ENCODE measurements at regions not wholly inside any gene's neighbourhood (a gene's known extent, or its start where the extent isn't known, plus 50 kb on each side); places are given as distances from the start of the nearest gene placed in this dataset.

DNA sequence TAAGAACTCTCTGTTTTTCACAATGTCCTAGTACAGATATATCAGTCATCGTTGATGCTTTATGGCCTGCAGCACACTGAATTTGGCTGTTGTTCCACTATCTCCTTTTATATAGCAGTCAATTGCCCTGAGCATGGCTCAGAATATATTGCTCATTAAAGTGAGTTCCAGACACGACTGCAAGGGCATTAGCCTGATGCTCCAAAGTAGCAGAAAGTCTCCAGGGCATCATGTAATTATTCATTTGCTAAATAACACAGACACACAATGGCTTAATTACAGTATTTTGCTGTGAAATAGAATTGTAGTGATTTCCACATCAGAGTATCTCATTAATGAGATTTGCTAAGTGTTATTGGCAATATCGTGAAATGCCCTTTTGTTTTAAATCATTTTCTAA lies 1167.5 kb downstream of the AACS start:
- no peak overlapping the region for H3K27ac ChIP-seq

DNA sequence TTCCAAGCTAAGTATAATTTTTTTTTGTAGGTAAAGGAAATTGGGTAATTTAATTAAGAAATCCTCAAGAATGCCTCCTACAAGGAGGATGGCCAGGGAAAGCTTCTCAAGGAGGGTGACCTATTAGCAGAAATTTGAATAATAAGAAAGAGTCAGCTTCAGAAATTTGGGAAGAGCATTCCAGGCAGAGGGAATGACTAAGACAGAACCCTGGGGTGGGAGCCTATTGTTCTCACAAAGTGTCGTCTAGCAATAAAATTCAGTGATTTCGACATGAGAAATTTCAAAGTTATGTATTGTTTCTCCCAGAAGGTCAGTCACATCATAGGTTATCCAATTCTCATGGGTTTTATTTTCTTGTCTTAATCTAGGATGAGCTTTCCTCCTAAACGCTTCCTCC lies 1168.4 kb downstream of the AACS start:
- TF ChIP-seq, protein P1, sequence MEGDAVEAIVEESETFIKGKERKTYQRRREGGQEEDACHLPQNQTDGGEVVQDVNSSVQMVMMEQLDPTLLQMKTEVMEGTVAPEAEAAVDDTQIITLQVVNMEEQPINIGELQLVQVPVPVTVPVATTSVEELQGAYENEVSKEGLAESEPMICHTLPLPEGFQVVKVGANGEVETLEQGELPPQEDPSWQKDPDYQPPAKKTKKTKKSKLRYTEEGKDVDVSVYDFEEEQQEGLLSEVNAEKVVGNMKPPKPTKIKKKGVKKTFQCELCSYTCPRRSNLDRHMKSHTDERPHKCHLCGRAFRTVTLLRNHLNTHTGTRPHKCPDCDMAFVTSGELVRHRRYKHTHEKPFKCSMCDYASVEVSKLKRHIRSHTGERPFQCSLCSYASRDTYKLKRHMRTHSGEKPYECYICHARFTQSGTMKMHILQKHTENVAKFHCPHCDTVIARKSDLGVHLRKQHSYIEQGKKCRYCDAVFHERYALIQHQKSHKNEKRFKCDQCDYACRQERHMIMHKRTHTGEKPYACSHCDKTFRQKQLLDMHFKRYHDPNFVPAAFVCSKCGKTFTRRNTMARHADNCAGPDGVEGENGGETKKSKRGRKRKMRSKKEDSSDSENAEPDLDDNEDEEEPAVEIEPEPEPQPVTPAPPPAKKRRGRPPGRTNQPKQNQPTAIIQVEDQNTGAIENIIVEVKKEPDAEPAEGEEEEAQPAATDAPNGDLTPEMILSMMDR (IDR thresholded peaks at IDR 0.05) = no peak
- no peak for TF ChIP-seq ZFX (IDR thresholded peaks at IDR 0.05; ENCODE audit: borderline replicate concordance)
- H3K27ac ChIP-seq = no peak overlapping the region

More for the DNA sequence above, 1167.5 kb downstream of the AACS start:
- no peak for TF ChIP-seq ZFX (IDR thresholded peaks at IDR 0.05; ENCODE audit: borderline replicate concordance)

DNA sequence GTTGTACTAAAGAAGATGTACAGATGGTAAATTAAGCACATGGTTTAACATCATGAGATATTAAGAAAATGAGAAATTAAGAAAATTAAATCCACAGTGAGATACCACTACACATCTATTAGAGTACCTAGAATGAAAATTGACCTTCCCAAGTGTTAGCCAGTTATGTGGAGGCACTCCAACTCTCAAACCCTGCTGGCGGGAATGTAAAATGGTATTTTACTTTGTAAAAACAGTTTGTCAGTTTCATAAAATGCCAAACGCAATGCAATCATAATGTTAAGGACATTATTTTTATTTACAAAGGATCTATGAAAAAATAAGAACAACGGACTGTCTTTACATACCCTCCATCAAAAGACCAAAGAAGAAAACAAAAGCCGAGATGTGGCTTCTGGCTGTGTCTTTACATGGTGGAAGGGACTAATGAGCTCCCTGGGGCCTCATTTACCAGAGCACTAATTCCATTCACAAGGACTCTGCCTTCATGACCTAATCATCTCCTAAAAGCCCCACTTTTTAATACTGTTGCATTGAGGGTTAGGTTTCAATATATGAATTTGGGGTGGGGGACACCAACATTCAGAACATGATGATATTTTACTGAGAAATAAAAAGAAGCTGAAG lies 1178.7 kb downstream of the AACS start:
- H3K27ac ChIP-seq = no peak overlapping the region
- TF ChIP-seq, protein P1 (IDR thresholded peaks at IDR 0.05) = no peak
- TF ChIP-seq ZFX (IDR thresholded peaks at IDR 0.05; ENCODE audit: borderline replicate concordance) = no peak

DNA sequence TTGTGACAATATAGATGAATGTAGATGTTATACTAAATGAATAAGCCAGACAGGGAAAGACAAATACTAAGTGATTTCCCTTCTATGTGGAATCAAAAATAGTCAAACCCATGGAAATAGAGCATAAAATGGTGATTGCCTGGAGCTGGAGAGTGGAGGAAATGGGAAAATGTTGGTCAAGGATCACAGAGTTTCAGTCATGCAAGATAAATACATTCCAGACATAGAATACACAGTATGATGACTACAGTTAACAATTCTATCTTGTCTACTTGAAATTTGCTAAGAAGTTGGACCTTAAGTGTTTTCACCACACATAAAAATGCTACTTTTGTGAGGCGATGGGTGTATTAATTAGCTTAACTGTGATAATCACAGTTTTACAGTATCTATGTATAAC lies 1182.7 kb downstream of the AACS start:
- TF ChIP-seq, protein P1 (IDR thresholded peaks at IDR 0.05) = no peak
- TF ChIP-seq ZFX (IDR thresholded peaks at IDR 0.05; ENCODE audit: borderline replicate concordance) = no peak
- no peak overlapping the region for H3K27ac ChIP-seq

DNA sequence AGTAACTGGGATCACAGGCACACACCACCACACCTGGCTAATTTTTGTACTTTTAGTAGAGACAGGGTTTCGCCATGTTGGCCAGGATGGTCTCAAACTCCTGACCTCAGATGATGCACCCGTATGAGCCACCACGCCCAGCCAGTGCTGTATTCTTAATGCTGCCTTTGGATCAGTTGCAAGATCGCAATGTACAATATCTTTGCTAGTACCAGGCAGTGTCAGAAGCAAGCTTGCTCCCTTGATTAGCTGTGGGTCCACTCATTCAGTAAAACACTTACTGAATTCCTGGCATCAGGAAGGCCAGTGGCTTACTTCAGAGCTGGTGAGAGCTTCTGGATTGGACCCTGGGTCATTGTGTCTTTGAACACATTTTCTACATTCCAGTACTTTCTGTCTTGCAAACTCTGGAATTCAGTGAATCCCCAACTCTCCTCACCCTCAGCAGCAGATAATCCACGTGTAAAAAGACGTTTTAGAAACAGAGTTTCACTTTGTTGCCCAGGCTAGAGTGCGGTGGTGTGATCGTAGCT lies 1183.7 kb downstream of the AACS start:
- no peak for TF ChIP-seq ZFX (IDR thresholded peaks at IDR 0.05; ENCODE audit: borderline replicate concordance)
- TF ChIP-seq, protein P1 (IDR thresholded peaks at IDR 0.05) = no peak
- H3K27ac ChIP-seq = no peak overlapping the region

DNA sequence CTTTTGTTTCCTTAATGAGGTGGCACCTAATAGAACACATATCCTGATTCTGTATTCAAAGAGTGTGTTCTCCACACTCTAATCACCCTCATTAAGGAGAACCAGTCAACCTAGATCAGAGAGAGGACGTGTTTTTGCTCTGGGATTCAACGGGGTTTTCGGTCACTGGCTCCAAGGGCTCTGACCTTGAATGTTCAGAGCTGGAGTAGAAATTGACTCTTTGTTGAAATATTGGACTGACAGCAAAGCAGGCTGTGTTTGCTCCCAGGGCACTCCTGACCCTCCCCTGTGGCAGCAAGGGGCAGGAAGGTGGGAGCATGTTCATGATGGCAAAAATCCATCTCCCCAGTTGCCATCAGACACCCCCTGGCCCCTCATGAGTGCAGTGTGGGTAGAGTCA lies 1193.0 kb downstream of the AACS start:
- no peak overlapping the region for H3K27ac ChIP-seq
- TF ChIP-seq ZFX (IDR thresholded peaks at IDR 0.05; ENCODE audit: borderline replicate concordance) = no peak
- TF ChIP-seq, protein P1 (IDR thresholded peaks at IDR 0.05) = no peak

DNA sequence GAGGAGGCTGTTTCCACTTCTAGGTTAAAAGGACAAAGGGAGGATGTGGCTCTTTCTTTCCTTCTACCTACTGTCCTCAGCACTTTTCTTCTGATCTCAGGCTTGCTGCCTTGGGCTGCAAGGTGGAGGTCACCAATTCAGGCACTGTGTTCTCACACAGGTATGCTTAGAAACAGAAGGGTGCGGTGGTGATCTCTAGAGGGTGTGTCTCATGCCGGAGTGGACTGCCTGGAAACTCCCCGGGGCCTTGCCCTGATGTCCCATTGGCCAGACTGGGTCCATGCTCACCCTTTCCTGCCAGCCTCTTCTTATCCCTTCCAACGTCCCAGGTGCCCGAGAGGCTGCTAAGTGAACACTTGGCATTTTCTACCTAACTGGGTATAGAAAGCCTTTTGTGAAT lies 1197.6 kb downstream of the AACS start:
- TF ChIP-seq, protein P1 (IDR thresholded peaks at IDR 0.05) = no peak
- no peak for TF ChIP-seq ZFX (IDR thresholded peaks at IDR 0.05; ENCODE audit: borderline replicate concordance)
- H3K27ac ChIP-seq = no peak overlapping the region

DNA sequence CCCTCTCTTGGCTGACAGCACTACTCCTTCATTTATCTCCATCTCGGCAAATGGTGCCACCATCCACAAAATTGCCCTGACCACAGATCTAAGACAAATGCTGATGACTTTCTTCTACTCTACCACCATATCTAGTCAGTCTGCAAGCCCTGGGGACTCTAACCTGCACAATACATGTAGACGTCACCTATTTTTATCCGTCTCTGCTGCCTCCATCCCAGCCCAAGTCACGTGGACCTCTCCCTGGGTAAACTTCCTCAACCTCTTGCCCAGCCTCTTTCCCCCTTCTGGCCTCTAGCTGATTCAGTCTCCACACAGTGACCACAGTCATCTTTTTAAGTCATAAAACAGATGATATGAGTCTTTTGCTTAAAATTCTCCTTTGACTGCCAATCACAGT lies 1203.0 kb downstream of the AACS start:
- H3K27ac ChIP-seq = no peak overlapping the region
- TF ChIP-seq, protein P1 (IDR thresholded peaks at IDR 0.05) = no peak
- no peak for TF ChIP-seq ZFX (IDR thresholded peaks at IDR 0.05; ENCODE audit: borderline replicate concordance)
